Activated T-cell treated with anti-CD3 and anti-CD28 coated beads for 48 hours (primary cell): ENCODE measurements at regions not wholly inside any gene's neighbourhood (a gene's known extent, or its start where the extent isn't known, plus 50 kb on each side); places are given as distances from the start of the nearest gene placed in this dataset.
A peak's percentile ranks its signal among the peaks of the same experiment; 100 is the strongest.

Experiments used
- DNase-seq: peaks from one replicate; pipeline ENCODE4 v3.0.0-alpha.2; 2020; ENCODE audit warnings: low read depth

DNA sequence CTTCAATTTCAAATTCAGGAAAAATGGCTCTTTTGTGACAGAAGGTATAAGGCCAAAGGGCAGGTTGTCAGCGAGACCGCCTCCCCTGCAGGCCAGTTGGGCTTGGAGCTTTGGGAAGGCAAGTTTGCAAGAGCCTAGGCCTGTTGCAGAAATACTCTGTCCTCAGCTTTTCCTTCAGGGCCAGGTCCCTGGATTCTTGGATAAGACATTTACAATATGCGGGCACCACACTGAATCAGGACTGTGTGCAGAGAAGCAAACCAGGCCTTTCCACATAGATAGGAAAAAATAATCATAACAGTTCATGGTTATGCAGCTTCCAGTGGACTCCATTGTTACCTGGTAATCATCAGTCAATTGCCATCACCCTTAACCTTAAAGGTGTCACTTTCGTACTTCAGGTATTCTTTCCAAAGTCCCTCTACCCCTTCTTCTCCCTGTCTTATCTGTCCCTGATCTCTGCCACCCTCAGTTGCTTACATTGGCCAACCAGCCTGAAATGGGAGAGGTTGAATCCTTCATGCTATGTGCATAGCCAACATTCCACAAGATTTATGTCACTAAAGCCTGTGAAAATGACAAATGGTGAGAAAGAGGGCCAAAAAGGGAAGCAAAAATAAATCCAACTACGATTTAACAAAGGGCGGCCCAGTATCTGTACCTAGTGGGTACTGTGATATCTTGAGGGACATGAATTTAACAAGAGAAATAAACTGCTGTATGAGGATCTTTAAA, 304.5 kb upstream of the NFE2L3 start:
- no peak for DNase-seq

- no peak for DNase-seq
Observed at GRCh38 chr7:25849500-25850184, 302.4 kb upstream of the NFE2L3 start.

GRCh38 chr7:25850216-25850615, 301.8 kb upstream of the NFE2L3 start:
- no peak for DNase-seq

- DNase-seq = no peak
Observed at GRCh38 chr7:25850735-25851134, 301.3 kb upstream of the NFE2L3 start.

DNA sequence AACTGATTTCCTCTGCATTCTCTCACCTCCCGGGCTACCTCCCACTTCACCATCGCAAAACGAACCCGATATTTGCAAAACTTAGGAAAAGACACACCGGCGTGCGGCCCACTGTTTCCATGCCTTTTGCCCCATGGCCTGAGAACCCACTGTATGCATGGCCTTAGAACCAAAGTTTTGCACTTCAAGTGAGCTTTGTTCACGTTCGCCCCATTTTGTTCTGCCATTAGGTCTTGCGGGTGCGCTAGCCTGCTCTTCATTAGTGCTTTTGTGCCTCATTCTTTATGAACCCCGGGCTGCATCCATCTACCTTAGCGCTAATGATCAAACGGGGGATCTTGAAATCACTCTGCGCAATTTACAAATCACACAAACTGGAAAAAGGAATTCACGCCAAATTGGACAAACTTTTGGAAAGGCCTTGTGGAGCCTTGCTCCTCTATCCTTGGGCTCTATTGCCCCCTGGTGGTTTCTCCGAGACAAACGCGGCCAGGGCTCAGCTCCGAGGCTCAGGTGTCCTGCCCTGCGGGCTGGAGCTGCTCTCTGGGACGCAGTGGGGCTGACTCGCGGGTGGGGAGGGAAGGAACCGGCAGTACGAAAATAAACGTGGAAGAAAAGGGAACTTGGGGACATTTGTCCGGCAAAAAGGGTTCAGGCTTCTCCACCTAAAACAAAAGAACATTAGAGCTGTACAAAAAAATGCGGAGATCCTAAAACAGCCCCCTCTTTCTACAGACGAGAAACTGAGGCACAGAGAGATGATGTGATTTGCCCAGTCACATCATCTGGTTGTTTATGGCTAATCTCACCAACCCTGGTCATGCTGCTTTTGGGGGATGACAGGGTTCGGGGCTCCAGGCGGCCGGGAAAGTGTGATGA, 300.4 kb upstream of the NFE2L3 start:
- peak; percentile 61 for DNase-seq

DNA sequence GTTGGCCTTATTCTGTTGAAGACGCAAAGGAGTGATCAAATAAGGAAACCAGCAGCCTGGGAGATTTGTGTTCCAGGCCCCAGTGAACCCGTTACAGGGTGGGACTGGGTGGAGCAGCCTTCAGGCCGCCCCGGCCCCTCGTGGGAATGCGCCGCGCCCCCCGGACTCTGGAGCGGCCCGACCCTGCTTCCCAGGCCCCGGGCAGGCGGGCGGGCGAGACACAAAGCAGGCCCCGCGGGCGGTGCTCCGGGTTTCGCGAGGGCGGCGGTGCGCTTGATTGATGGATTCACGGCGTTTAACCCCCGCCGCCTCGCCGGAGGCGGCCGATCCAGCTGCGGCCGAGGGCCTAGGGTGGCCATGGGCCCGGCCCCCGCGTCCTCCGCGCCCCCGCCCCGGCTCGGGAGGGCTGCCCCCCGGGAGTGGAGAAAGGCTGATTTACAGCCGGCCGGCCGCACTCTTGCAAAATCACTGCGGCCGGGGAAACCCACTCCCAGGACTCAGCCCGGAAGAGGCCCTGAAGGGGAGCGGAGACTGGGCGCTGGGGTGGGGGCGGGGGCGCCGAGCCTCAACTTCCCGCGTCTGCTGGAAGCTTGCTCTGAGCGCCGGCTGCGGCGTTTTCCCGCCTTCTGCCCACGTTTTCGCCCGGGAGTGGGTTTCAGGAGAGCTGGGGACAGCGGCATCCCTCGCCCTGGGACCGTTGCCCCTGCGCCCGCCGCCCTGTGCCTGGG, 299.6 kb upstream of the NFE2L3 start:
- DNase-seq = no peak

DNA sequence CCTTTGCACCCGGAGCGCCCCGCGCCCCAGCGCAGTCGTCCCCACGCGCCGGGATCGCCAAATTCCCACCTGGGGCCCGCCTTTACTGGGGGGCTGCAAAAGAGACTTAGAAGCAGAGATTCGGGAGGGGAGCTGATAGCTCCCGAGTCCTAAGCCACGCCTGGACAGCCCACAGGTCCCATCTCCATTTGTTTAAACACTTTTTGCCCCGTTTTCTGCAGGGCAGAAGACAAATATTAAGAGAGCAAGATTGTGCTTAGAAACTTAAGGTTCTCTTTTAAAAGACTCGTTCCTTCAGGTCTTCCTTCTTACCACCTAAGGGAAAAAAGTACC, 299.1 kb upstream of the NFE2L3 start:
- DNase-seq = no peak

GRCh38 chr7:25853314-25853713, 298.7 kb upstream of the NFE2L3 start:
- DNase-seq = no peak

GRCh38 chr7:25854059-25854458, 297.9 kb upstream of the NFE2L3 start:
- DNase-seq = no peak

DNA sequence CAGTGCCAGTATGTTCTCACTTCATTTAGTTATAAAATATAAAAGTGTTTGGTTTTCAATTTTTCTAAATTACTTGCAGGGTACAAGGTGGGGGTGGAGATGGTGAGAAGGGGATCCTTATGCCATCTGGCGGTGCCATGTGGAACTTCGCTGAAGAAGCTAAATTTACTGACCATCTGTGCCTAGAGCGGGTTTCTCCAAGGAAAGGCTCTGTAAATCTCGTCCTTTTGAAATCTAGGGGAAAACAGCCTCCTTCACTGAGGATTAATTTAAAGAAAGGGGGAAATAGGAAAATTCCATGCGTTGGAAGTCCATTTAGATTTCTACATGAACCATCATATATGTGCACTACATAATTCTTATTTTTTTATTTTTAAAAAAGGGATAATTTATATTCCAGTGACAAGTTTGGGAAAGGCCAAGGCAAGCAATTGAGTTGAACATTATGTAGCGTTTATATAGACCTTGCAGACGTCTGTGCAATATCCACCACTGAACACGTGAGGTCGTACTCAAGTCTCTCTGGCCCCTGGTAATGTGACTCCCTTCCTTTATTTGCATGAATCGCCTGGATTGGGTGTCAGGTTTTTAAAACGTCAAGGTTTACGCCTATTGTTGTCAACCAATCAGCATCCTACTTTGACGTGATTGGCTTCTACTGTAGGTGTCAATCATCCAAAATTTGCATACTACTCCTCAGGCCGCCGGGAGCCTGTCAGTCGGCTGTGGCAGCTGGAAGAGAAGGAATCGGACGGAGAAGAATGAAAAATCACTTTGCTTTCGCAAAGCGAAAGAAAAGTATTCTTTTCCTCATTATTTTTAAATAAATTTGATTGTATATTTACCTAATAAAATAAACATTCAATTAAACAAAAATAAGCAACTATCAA, 297.1 kb upstream of the NFE2L3 start:
- no peak for DNase-seq

DNA sequence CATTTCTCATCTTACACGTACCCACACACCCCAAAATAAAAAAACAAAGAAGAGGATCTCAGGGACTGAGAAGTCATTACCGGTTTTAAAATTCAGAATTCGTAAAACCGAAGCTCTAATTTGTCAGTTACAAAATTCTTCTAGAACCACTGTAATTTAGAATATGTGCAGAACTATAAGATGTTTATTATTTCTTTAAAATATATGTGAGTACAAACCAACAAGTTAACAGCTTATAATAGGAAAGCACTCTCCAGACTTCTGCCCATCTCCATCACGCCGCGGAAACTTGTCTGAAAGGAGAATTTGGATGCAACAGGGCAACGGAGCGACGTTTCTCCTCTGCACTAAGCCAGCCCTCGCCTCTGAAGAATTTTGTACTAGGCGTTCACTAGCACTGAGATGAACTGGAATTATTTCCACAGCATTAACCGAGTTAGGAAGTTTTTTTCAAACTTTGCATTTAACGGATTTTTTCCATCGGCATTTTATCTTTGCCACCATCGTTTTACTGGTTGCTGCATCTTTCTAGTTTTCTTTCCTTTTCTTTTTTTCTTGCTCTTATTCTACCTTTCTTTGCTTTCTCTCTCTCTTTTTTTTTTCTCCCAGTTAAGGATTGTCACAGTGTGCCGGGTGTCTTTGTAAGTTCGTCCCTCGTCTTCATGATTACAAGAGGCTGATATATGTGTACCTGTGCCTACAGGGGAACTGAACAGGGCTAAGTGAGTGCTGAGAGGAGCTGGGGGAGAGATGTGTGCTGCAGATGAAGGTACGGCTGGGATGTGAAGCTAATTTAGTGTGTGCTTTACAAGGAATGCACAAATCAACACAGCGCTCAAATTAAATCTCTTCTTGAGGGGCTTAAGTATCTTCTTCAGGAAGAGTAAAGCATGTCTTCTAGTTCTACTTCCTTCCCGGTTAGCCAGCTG, 295.9 kb upstream of the NFE2L3 start:
- DNase-seq = no peak

GRCh38 chr7:25857376-25858067, 294.5 kb upstream of the NFE2L3 start:
- DNase-seq = no peak

GRCh38 chr7:25858200-25858524, 293.8 kb upstream of the NFE2L3 start:
- DNase-seq = no peak

DNA sequence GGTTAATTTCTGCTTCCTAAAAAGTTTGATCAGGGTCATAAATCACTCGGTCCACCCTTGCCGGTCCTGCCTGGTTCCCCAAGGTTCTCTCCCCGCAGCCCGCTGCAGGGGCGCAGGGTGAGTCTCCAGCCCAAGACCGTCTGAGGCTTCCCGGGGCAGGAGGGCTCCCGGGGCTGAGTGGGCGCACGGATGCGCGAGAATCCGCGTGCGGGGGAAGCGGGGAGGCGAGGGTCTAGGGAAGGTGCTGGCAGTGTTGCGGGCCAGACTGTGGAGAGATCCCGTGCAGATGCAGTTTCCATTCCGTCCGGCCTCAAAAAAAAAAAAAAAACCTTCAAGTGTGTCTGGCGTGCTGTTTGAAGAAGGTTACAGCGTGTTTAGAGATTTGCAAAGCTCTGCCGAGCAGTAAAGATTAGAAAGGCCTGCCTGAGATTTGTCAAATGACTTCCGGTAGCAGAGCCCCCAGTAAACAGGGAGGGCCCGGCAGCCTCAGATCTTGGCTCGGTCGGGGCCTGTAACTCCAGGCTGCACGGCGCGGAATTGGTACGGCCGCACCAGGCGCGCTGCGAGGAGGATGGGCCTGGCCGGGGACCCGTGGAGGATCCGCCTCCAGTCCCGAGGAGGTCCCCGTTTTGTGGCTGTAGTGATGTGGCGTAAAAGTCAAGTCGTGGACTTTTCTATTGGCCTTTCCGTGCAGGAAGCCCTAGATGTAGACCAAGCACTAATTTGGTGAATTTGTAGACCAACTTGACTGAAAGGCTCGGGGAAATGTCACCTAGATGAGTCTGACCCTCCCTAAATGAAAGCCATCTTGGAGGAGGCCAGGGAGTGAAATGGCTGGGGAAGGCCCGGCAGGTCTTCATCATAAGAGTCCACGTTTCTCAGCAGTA, 293.2 kb upstream of the NFE2L3 start:
- DNase-seq = no peak

DNA sequence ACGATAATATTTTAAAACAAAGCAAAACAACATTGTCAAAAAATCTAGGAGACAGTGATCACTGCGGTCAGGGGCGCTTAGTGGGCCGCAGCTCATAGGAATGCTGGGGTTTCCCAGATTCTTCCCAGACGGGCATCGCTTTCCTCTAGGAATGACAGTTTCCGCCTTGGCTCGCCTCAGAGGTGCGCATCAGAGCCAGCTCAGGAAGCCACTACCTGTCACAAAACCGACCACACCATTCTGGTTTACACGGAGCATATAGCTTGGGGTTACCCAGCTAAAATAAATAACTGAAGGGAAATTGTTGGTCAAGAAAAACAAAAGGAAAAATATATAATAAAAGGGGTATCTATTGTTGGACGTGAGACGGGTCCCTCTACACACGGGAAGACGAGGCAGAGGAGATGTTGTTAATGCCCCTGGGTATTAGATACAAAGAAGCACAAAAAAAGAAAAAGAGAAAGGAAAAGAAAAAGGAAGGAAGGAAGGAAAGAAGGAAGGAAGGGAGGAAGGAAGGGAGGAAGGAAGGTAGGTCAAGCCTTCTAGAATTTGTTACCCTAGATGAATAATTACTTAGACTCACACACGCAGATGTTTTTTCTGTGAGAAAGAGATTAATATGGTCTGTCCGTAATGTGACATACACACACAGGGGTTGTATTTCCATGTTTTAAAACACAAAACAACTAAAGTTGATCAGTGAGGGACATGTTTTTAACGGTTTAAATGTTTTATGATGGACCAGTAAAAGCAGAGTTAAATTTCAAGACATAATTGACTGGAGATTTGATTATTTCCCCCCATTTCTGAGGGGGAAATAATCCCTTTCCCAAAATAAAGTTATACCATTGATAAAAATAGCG, 292.4 kb upstream of the NFE2L3 start:
- no peak for DNase-seq

DNA sequence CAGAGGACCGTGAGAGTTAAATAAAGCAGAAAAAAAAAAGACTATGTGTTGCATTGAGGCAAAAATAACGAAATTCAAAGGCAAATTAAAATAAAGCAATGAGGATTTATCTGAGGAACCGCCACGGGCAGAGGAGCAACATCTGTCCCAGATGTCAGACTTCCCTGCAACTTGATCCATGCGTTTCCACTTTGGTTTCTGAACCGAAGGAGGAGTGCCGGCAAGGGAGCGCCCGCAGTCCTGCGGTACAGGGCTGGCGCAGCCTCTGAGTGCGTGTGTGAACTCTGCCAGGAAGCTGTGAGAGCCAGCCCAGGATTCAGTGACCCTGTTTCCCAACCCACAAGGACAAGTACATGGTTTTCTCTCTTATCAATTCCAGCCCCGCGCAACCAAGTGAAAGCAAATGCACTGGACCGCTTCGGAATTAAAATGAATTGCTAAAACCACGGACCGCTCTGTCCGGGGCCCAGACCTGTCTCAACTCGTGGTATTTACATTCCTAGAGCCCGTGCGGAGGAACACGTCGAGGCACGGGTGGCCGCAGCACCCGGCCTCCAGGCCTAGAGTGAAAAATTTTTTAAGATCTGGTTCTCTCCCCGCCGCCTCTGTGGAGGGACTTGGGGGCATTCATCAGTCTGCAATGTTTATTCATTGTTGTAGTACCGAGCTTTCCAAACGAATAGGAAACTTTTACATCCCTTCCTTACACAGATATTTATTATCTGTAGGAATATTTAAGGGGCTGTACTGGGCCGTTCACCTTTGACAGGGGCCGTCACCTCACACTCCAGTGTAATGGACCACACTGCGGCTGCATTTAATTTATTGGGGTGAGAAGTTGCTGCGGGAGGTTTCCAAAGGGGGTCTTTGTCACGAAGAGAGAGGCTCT, 291.5 kb upstream of the NFE2L3 start:
- no peak for DNase-seq

- DNase-seq = no peak
Observed at GRCh38 chr7:25861164-25861496, 290.9 kb upstream of the NFE2L3 start.
